ENCODE measurements at regions not wholly inside any gene's neighbourhood (a gene's known extent, or its start where the extent isn't known, plus 50 kb on each side); places are given as distances from the start of the nearest gene placed in this dataset.
"Not testable (repeated sequence)": the region's sequence is repeated elsewhere in the genome, so short reads cannot be mapped to it uniquely, and the experiment has no call there.

DNA sequence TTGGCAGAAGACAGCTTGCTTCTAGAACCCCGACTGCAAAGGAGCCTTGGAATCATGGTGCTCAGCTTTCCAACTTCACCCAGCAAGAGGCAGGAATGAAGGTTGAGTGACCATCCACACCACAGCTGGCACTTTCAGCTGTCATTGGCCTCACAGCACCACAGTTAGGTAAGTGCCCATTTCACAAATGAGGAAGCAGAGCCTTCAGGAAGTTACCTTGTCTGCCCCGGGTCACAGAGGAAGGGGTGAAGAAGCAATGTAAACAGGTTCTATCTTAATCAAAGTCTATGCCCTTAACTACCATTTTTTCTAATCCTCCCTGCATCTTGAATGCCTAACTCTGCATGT lies 156.0 kb downstream of the GLUL start:
- Mint-ChIP-seq H3K27ac (no peak overlapping the region), H3K9me3 (no peaks in the 10 kb centered on the region), H3K36me3 (ENCODE audit: low read depth) (no peaks in the 10 kb centered on the region), H3K4me1 (peaks cover 6% of the 10 kb centered on the region), H3K4me3 (no peak overlapping the region), H3K27me3 (peaks cover 4% of the 10 kb centered on the region)
- ChIA-PET POLR2A (no interaction called here), CTCF (no interaction called here)
- no peak for DNase-seq

DNA sequence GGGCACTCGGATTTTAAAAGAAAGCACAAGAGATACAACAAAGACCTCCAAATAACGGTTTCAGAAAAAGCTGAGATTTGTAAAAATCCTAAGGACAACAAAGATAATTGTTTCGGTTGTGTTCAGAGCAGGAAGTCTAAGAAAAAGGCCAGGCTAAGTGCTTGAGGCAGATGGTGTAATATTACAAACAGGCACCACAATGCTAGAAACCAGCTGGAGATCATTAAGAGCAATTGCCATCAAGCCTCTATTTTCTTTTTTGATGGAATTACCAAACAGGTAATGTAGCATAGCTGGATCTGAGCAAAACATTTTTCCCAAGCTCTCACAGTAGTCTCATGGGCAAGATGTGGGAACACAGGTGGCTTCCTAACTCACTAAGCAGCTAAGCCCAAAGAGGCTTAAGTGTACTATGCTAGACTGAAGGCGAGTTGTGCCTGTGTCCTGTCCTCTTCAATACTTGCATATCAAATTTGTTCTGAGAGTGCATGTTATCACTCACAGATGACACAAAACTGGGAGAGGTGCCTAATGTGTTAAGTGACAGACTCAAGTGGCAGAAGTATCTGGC lies 161.6 kb downstream of the GLUL start:
- no peaks in the 10 kb centered on the region for H3K27me3 Mint-ChIP-seq
- POLR2A ChIA-PET, result no interaction called here

DNA sequence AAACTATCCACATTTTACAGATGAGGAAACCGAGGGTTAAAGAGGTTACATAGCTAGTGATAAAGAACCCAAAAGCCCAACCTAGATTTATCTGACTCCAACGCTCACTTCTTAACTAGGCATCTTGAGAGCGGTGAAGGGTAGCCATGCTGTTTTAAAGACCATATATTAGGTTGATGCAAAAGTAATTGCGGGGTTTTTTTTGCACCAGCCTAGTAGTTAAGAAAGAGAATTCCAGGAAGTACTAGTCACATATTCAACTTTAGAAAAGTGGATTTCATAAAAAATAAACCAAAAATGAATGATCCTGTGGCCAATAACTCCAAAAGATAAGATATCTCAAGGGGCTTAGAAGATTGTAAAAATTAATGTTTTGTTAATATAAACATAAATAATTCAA lies 162.1 kb downstream of the GLUL start:
- Mint-ChIP-seq H3K4me1 (no peaks in the 10 kb centered on the region), H3K27me3 (no peaks in the 10 kb centered on the region), H3K4me3 (no peak overlapping the region), H3K9me3 (no peaks in the 10 kb centered on the region), H3K36me3 (ENCODE audit: low read depth) (no peaks in the 10 kb centered on the region), H3K27ac (no peak overlapping the region)
- POLR2A ChIA-PET, result no interaction called here
- CTCF ChIA-PET, result interaction anchor here (0.9 to 1.4 kb wide), 2 partner anchors 12 to 18 kb away, joined by 3 read pairs; no protein-coding TSS in a partner anchor
- no peak for DNase-seq

More for the DNA sequence above, 161.6 kb downstream of the GLUL start:
- CTCF ChIA-PET, result interaction anchor here (0.9 to 1.4 kb wide), 2 partner anchors 12 to 17 kb away, joined by 3 read pairs; no protein-coding TSS in a partner anchor
- H3K27ac Mint-ChIP-seq, result no peak overlapping the region
- DNase-seq, result no peak
- H3K4me1 Mint-ChIP-seq, result no peaks in the 10 kb centered on the region
- no peaks in the 10 kb centered on the region for H3K9me3 Mint-ChIP-seq
- no peak overlapping the region for H3K4me3 Mint-ChIP-seq
- H3K36me3 Mint-ChIP-seq (ENCODE audit: low read depth), result no peaks in the 10 kb centered on the region

DNA sequence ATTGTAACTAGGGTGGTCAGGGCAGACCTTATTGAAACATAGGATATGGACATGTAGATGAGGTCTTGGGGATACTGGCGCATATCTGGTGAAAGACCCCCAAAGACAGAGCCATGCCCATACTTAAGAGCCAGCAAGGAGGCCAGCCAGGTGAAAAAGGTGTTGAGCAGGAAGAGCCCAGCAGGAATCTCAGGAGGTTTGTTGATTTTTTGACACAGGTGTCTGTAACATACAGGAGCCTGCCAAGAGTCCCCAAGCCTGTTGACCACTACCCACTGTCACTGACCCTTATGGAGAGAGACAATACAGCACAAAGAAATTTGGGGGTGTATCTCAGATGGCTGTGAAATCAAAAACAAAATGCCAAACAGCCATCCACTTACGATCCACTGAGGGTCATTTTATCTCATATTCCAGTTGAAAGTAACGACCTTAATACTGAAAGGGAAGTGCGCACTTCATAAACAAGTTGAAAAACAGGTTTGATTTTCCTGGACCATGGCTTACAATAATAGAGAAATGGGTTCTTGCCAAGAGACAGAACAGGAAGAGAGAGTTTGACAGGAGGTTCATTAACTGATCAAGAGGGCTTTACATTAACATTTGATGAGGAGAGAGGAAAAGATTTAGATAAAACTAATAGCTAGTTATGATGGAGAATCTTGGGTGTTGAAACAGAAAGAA lies 163.6 kb downstream of the GLUL start:
- ChIA-PET CTCF (interaction anchor here (0.6 kb wide), 1 partner anchor 216 kb away, joined by 3 read pairs; no protein-coding TSS in a partner anchor), POLR2A (no interaction called here)
- Mint-ChIP-seq H3K4me1 (no peaks in the 10 kb centered on the region), H3K36me3 (ENCODE audit: low read depth) (no peaks in the 10 kb centered on the region), H3K9me3 (no peaks in the 10 kb centered on the region), H3K4me3 (no peak overlapping the region), H3K27me3 (peaks cover 2% of the 10 kb centered on the region), H3K27ac (no peak overlapping the region)
- no peak for DNase-seq

DNA sequence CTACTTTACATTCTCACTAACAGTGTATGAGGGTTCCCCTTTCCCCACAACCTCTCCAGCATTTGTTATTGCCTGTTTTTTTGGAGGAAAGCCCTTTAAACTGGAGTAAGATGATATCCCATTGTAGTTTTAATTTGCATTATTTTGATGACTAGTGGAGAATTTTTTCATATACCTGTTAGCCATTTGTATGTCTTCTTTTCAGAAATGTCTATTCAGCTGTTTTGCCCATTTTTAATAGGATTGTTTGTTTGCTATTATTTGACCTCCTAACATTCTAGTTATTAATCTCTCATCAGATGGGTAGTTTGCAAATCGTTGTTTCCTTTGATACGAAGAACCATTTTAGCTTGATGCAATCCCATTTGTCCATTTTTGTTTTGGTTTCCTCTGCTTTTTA lies 165.0 kb downstream of the GLUL start:
- Mint-ChIP-seq H3K27me3 (peaks cover 2% of the 10 kb centered on the region), H3K4me1 (no peaks in the 10 kb centered on the region), H3K9me3 (peaks cover 3% of the 10 kb centered on the region), H3K27ac (no peak overlapping the region), H3K4me3 (no peak overlapping the region), H3K36me3 (ENCODE audit: low read depth) (no peaks in the 10 kb centered on the region)
- ChIA-PET POLR2A (no interaction called here), CTCF (no interaction called here)
- no peak for DNase-seq

DNA sequence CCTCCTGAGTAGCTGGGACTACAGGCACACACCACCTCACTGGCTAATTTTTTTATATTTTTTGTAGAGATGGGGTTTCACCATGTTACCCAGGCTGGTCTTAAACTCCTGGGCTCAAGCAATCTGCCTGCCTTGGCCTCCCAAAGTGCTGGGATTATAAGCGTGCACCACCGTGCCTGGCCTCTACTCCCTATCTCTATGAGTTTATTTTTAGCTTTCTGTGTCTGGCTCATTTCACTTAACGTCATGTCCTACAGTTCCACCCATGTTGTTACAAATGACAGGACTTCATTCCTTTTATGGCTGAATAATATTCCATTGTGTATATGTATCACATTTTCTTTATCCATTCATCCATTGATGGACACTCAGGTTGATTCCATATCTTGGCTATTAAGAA lies 164.2 kb upstream of the ZNF648 start:
- CTCF ChIA-PET, result interaction anchor here (1.3 kb wide), 1 partner anchor 73 kb away, joined by 3 read pairs; no protein-coding TSS in a partner anchor
- POLR2A ChIA-PET, result not testable (repeated sequence)

DNA sequence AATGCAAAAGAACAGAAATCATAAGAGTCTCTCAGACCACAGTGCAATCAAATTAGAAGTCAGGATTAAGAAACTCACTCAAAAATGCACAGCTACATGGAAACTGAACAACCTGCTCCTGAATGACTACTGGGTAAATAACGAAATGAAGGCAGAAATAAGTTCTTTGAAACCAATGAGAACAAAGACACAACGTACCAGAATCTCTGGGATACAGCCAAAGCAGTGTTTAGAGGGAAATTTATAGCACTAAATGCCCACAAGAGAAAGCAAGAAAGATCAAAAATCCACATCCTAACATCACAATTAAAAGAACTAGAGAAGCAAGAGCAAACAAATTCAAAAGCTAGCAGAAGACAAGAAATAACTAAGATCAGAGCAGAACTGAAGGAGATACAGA lies 160.5 kb upstream of the ZNF648 start:
- H3K27ac Mint-ChIP-seq; CTCF ChIA-PET; POLR2A ChIA-PET; H3K4me3 Mint-ChIP-seq; H3K9me3 Mint-ChIP-seq; DNase-seq; H3K4me1 Mint-ChIP-seq; H3K27me3 Mint-ChIP-seq; H3K36me3 Mint-ChIP-seq (ENCODE audit: low read depth): not testable (repeated sequence)

More for the DNA sequence above, 164.2 kb upstream of the ZNF648 start:
- not testable (repeated sequence) for H3K4me1 Mint-ChIP-seq; H3K4me3 Mint-ChIP-seq; DNase-seq; H3K27me3 Mint-ChIP-seq; H3K36me3 Mint-ChIP-seq (ENCODE audit: low read depth); H3K9me3 Mint-ChIP-seq; H3K27ac Mint-ChIP-seq

DNA sequence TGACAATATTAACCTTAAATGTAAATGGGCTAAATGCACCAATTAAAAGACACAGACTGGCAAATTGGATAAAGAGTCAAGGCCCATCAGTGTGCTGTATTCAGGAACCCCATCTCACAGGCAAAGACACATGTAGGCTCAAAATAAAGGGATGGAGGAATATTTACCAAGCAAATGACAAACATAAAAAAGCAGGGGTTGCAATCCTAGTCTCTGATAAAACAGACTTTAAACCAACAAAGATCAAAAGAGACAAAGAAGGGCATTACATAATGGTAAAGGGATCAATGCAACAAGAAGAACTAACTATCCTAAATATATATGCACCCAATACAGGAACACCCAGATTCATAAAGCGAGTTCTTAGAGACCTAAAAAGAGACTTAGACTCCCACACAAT lies 159.9 kb upstream of the ZNF648 start:
- H3K4me3 Mint-ChIP-seq; DNase-seq; POLR2A ChIA-PET; H3K9me3 Mint-ChIP-seq; H3K36me3 Mint-ChIP-seq (ENCODE audit: low read depth); H3K4me1 Mint-ChIP-seq; H3K27me3 Mint-ChIP-seq; H3K27ac Mint-ChIP-seq: not testable (repeated sequence)
- CTCF ChIA-PET, result interaction anchor here (0.9 kb wide), 1 partner anchor 11 kb away, joined by 3 read pairs; no protein-coding TSS in a partner anchor

DNA sequence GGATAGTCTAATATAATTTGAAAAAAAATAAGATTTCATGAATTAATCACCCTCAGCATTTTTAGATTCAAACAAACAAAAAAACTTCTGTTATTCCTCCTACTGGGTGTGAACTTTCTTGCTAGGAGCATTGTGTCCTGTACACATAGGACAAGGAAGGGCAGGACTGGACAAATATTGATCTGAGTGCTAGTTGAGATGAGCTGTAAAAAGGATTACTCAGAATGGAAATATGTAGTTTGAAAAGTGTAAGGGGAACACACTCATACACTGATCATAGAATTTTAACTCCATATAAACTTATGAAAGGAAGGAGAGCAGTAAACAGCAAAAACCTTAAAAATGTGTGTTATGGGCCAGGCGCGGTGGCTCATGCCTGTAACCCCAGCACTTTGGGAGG lies 156.5 kb upstream of the ZNF648 start:
- CTCF ChIA-PET, result no interaction called here
- H3K27me3 Mint-ChIP-seq, result peaks cover 3% of the 10 kb centered on the region
- no peaks in the 10 kb centered on the region for H3K36me3 Mint-ChIP-seq (ENCODE audit: low read depth)
- H3K4me3 Mint-ChIP-seq, result no peak overlapping the region
- POLR2A ChIA-PET, result no interaction called here
- no peak for DNase-seq
- H3K27ac Mint-ChIP-seq, result no peak overlapping the region
- no peaks in the 10 kb centered on the region for H3K4me1 Mint-ChIP-seq
- H3K9me3 Mint-ChIP-seq, result peaks cover 8% of the 10 kb centered on the region

DNA sequence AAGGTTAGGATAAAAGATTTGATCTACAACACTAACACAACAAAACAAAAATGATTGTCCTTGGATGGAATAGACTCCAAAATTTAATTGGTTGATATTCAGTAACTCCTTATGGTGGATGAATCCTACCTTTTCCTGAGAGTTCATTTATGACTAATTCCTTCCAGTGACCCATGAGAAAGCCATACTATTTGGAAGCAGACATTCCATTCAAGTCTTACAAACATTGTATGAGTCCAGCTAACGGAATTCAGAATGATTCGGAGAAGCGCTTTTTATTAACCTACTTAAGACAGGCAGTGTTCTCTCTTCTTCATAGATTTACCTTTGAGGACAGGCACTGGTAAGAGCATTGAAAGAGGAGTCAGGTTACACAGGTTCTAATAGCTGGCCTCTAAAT lies 155.6 kb upstream of the ZNF648 start:
- no peak overlapping the region for H3K4me3 Mint-ChIP-seq
- CTCF ChIA-PET, result interaction anchor here (1.1 kb wide), 1 partner anchor 9 kb away, joined by 3 read pairs; no protein-coding TSS in a partner anchor
- POLR2A ChIA-PET, result interaction anchor here (0.6 kb wide), 1 partner anchor 17 kb away, joined by 3 read pairs; no protein-coding TSS in a partner anchor

DNA sequence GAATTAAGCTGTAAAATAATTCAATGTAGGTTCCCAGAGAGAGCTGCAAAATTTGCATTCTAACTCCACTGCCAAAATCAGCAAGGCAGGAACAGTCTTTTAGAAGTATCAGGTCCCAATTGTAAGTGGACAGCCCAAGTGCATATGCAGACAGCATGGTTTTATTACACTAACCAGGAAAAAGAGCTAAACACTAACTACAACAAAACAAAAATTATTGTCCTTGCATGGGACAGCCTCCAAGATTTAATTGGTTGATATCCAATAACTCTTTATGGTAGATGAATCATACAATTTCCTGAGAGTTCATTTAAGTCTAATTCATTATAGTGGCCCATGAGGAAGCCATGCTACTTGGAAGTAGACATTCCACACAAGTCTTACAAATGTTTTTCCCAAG lies 154.3 kb upstream of the ZNF648 start:
- peaks cover 3% of the 10 kb centered on the region for H3K27me3 Mint-ChIP-seq
- H3K36me3 Mint-ChIP-seq (ENCODE audit: low read depth), result no peaks in the 10 kb centered on the region
- peaks cover 5% of the 10 kb centered on the region for H3K9me3 Mint-ChIP-seq
- H3K4me3 Mint-ChIP-seq, result no peak overlapping the region
- POLR2A ChIA-PET, result no interaction called here
- no peak overlapping the region for H3K27ac Mint-ChIP-seq
- CTCF ChIA-PET, result no interaction called here
- DNase-seq, result no peak
- no peaks in the 10 kb centered on the region for H3K4me1 Mint-ChIP-seq

More for the DNA sequence above, 155.6 kb upstream of the ZNF648 start:
- Mint-ChIP-seq H3K9me3 (peaks cover 8% of the 10 kb centered on the region), H3K27ac (no peak overlapping the region), H3K27me3 (peaks cover 3% of the 10 kb centered on the region), H3K4me1 (no peaks in the 10 kb centered on the region), H3K36me3 (ENCODE audit: low read depth) (no peaks in the 10 kb centered on the region)
- DNase-seq, result no peak

DNA sequence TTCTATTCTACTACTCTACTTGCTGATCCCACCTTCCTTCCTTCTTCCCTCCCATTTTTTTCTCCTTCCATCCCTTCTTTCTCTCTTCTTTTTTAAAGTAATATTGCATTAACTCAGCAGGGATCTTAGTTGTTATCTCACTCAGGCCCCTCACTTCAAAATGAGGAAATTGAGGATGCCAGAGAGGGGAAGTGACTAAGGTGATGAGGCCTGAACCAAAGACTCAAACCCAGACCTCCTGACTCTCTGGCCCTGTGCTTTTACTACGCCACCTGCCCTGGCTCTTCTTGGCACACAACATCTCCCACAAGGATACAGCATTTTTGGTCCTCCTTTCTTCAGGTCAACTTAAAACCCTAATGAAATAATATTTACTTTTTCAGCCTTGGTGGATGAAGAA lies 151.7 kb upstream of the ZNF648 start:
- POLR2A ChIA-PET, result no interaction called here
- peaks cover 3% of the 10 kb centered on the region for H3K27me3 Mint-ChIP-seq
- DNase-seq, result no peak
- no peak overlapping the region for H3K27ac Mint-ChIP-seq
- no peaks in the 10 kb centered on the region for H3K4me1 Mint-ChIP-seq
- H3K36me3 Mint-ChIP-seq (ENCODE audit: low read depth), result no peaks in the 10 kb centered on the region
- H3K4me3 Mint-ChIP-seq, result no peak overlapping the region
- no peaks in the 10 kb centered on the region for H3K9me3 Mint-ChIP-seq
- CTCF ChIA-PET, result interaction anchor here (1.0 kb wide), 1 partner anchor 20 kb away, joined by 4 read pairs; no protein-coding TSS in a partner anchor

DNA sequence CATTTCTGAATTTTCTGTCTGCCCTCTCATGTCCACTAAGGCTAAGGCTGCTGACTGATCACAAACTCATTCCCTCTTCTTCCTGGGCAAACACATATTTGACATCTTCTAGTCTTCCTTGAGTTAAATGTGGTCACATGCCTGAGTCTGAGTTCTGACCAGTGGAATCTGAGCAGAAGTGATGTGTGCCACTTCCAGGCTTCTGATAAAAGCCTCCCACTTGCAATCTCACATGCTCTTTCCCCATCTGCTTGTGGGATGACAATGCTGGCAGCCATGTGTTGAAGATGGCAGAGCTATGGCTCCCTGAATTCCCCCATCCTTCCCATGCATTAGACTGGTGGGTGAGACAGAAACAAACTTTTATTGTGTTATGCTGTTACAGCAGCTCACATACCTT lies 149.9 kb upstream of the ZNF648 start:
- H3K9me3 Mint-ChIP-seq, result no peaks in the 10 kb centered on the region
- H3K27ac Mint-ChIP-seq, result no peak overlapping the region
- H3K27me3 Mint-ChIP-seq, result no peaks in the 10 kb centered on the region
- CTCF ChIA-PET, result interaction anchor here (0.5 to 1.4 kb wide), 4 partner anchors 10 to 1249 kb away, joined by 3 read pairs; no protein-coding TSS in a partner anchor
- H3K36me3 Mint-ChIP-seq (ENCODE audit: low read depth), result no peaks in the 10 kb centered on the region
- H3K4me3 Mint-ChIP-seq, result no peak overlapping the region
- H3K4me1 Mint-ChIP-seq, result peaks cover 3% of the 10 kb centered on the region
- POLR2A ChIA-PET, result no interaction called here
- DNase-seq, result no peak

DNA sequence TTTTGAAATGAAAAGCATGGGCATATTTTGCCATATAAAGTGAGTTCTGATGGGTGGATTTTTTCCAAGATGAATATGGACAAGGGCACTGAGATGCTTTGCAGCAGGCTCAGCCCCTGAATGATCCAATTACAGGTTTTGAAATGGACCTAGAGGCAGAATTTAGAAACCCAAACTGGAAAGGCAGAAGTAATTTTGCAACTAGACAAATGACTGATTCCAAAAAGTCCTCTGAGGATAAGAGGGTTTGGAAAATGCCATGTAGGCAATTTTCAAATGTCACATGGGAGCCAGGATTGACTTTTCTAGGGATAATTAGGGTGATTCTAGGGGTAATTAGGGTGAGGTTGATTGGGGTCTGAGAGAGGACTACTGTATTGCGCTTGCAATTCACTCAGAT lies 148.9 kb upstream of the ZNF648 start:
- Mint-ChIP-seq H3K36me3 (ENCODE audit: low read depth) (no peaks in the 10 kb centered on the region), H3K27ac (no peak overlapping the region), H3K4me3 (no peak overlapping the region), H3K9me3 (no peaks in the 10 kb centered on the region), H3K4me1 (peaks cover 7% of the 10 kb centered on the region), H3K27me3 (no peaks in the 10 kb centered on the region)
- no peak for DNase-seq
- CTCF ChIA-PET, result no interaction called here
- POLR2A ChIA-PET, result no interaction called here
